ENCODE measurements at regions not wholly inside any gene's neighbourhood (a gene's known extent, or its start where the extent isn't known, plus 50 kb on each side); places are given as distances from the start of the nearest gene placed in this dataset.

- Histone ChIP-seq H3K9me3 (ENCODE audit: low read length) (no peaks in the 10 kb centered on the region), H3K4me2 (ENCODE audit: low read length) (no peak overlapping the region), H3K9ac (ENCODE audit: low read length) (no peak overlapping the region), H3F3A (ENCODE audit: insufficient read depth, low read length, poor library complexity, severe bottlenecking) (no peaks in the 10 kb centered on the region), H3K27me3 (ENCODE audit: insufficient read depth, low read depth, low read length) (no peaks in the 10 kb centered on the region), H4K20me1 (ENCODE audit: insufficient read depth) (no peaks in the 10 kb centered on the region), H3K36me3 (ENCODE audit: insufficient read depth, low read length) (no peaks in the 10 kb centered on the region), H3K9me2 (ENCODE audit: insufficient read depth, low read length) (no peaks in the 10 kb centered on the region), H2AFZ (ENCODE audit: low read depth, low read length) (no peak overlapping the region), H3K4me3 (ENCODE audit: low read length) (no peak overlapping the region), H3K79me2 (replicated peaks; ENCODE audit: insufficient read depth, low read length) (no peaks in the 10 kb centered on the region), H3K27ac (ENCODE audit: low read length) (no peak overlapping the region)
- no peak for TF ChIP-seq POLR2AphosphoS5 (IDR thresholded peaks at IDR 0.05)
- TF ChIP-seq MXI1 (conservative IDR thresholded peaks at IDR 0.05; ENCODE audit: poor library complexity, severe bottlenecking): no peak
- TF ChIP-seq, protein P1, sequence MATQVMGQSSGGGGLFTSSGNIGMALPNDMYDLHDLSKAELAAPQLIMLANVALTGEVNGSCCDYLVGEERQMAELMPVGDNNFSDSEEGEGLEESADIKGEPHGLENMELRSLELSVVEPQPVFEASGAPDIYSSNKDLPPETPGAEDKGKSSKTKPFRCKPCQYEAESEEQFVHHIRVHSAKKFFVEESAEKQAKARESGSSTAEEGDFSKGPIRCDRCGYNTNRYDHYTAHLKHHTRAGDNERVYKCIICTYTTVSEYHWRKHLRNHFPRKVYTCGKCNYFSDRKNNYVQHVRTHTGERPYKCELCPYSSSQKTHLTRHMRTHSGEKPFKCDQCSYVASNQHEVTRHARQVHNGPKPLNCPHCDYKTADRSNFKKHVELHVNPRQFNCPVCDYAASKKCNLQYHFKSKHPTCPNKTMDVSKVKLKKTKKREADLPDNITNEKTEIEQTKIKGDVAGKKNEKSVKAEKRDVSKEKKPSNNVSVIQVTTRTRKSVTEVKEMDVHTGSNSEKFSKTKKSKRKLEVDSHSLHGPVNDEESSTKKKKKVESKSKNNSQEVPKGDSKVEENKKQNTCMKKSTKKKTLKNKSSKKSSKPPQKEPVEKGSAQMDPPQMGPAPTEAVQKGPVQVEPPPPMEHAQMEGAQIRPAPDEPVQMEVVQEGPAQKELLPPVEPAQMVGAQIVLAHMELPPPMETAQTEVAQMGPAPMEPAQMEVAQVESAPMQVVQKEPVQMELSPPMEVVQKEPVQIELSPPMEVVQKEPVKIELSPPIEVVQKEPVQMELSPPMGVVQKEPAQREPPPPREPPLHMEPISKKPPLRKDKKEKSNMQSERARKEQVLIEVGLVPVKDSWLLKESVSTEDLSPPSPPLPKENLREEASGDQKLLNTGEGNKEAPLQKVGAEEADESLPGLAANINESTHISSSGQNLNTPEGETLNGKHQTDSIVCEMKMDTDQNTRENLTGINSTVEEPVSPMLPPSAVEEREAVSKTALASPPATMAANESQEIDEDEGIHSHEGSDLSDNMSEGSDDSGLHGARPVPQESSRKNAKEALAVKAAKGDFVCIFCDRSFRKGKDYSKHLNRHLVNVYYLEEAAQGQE (IDR thresholded peaks at IDR 0.05; ENCODE audit: borderline replicate concordance): no peak
- TF ChIP-seq EP300 (conservative IDR thresholded peaks at IDR 0.05; ENCODE audit: poor library complexity, severe bottlenecking): no peak
- no peak for TF ChIP-seq EZH2 (IDR thresholded peaks at IDR 0.05; ENCODE audit: borderline replicate concordance, insufficient read depth, low read length, poor library complexity, severe bottlenecking)
- TF ChIP-seq RAD21 (conservative IDR thresholded peaks at IDR 0.05): no peak
- TF ChIP-seq SMC3 (conservative IDR thresholded peaks at IDR 0.05; ENCODE audit: poor library complexity): no peak
- TF ChIP-seq, protein P2, sequence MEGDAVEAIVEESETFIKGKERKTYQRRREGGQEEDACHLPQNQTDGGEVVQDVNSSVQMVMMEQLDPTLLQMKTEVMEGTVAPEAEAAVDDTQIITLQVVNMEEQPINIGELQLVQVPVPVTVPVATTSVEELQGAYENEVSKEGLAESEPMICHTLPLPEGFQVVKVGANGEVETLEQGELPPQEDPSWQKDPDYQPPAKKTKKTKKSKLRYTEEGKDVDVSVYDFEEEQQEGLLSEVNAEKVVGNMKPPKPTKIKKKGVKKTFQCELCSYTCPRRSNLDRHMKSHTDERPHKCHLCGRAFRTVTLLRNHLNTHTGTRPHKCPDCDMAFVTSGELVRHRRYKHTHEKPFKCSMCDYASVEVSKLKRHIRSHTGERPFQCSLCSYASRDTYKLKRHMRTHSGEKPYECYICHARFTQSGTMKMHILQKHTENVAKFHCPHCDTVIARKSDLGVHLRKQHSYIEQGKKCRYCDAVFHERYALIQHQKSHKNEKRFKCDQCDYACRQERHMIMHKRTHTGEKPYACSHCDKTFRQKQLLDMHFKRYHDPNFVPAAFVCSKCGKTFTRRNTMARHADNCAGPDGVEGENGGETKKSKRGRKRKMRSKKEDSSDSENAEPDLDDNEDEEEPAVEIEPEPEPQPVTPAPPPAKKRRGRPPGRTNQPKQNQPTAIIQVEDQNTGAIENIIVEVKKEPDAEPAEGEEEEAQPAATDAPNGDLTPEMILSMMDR (IDR thresholded peaks at IDR 0.05; ENCODE audit: poor library complexity, severe bottlenecking): no peak
- no peak for TF ChIP-seq TAF1 (IDR thresholded peaks at IDR 0.05; ENCODE audit: low read depth)
Observed at GRCh38 chr13:47463726-47464125, 537.3 kb downstream of the SUCLA2 start.

DNA sequence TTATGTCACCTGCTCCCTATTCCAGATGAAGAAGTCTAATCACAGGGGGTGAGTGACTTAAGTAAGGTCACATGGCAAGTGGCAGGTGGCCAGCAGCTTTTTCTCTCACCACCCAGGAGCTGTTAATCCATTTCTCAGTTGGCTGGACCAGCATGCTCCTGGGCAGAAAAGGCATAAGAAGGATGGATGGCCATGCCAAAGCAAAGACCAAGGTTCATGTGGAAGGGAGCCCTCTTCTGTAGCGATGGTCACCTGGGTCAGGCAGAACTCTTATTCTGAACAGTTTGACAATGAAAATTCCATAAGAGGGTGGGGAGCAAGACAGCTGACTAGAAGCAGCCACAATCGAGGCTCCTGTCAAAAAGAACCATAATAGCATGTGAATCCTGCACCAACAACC, 538.1 kb downstream of the SUCLA2 start:
- H4K20me1 ChIP-seq (ENCODE audit: insufficient read depth): no peaks in the 10 kb centered on the region
- no peak overlapping the region for H3K9ac ChIP-seq (ENCODE audit: low read length)
- H3F3A ChIP-seq (ENCODE audit: insufficient read depth, low read length, poor library complexity, severe bottlenecking): no peaks in the 10 kb centered on the region
- no peaks in the 10 kb centered on the region for H3K36me3 ChIP-seq (ENCODE audit: insufficient read depth, low read length)
- H3K4me3 ChIP-seq (ENCODE audit: low read length): no peak overlapping the region
- no peaks in the 10 kb centered on the region for H3K9me2 ChIP-seq (ENCODE audit: insufficient read depth, low read length)
- no peaks in the 10 kb centered on the region for H3K27me3 ChIP-seq (ENCODE audit: insufficient read depth, low read depth, low read length)
- H3K4me2 ChIP-seq (ENCODE audit: low read length): no peak overlapping the region
- no peaks in the 10 kb centered on the region for H3K9me3 ChIP-seq (ENCODE audit: low read length)
- H2AFZ ChIP-seq (ENCODE audit: low read depth, low read length): no peak overlapping the region
- H3K27ac ChIP-seq (ENCODE audit: low read length): no peak overlapping the region
- H3K79me2 ChIP-seq (replicated peaks; ENCODE audit: insufficient read depth, low read length): no peaks in the 10 kb centered on the region
- TF ChIP-seq, protein P2 (IDR thresholded peaks at IDR 0.05; ENCODE audit: poor library complexity, severe bottlenecking): no peak
- TF ChIP-seq TAF1 (IDR thresholded peaks at IDR 0.05; ENCODE audit: low read depth) (no peak), POLR2AphosphoS5 (IDR thresholded peaks at IDR 0.05) (no peak), SMC3 (conservative IDR thresholded peaks at IDR 0.05; ENCODE audit: poor library complexity) (no peak), MXI1 (conservative IDR thresholded peaks at IDR 0.05; ENCODE audit: poor library complexity, severe bottlenecking) (no peak)
- TF ChIP-seq, protein P1 (IDR thresholded peaks at IDR 0.05; ENCODE audit: borderline replicate concordance): no peak

All from neural cell (in vitro differentiated cells).